ENCODE measurements at regions not wholly inside any gene's neighbourhood (a gene's known extent, or its start where the extent isn't known, plus 50 kb on each side); places are given as distances from the start of the nearest gene placed in this dataset.

DNA sequence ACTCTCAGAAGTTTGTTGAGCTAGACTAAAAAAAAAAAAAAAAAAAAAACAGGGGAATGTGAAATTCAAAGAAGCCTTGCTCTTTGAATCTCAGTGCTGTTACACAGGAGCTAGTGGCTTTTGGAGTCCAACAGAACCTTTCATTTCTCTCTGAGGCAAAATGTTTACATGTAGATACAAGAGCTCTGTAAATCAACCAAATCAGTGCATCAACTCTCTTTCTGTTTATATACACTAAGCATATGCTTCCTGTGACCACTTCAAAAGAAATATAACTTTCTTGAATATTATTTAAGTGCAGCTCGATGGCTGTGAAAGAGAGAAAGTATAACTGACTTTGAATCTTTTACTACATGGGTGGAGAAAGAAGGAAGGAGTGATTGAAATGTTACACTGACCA lies 115.3 kb upstream of the ITGA1 start:
- no peak overlapping the region for H3K4me3 ChIP-seq (ENCODE audit: low read length)
- no peak for DNase-seq (ENCODE audit: low read depth)
- TF ChIP-seq, protein P1, sequence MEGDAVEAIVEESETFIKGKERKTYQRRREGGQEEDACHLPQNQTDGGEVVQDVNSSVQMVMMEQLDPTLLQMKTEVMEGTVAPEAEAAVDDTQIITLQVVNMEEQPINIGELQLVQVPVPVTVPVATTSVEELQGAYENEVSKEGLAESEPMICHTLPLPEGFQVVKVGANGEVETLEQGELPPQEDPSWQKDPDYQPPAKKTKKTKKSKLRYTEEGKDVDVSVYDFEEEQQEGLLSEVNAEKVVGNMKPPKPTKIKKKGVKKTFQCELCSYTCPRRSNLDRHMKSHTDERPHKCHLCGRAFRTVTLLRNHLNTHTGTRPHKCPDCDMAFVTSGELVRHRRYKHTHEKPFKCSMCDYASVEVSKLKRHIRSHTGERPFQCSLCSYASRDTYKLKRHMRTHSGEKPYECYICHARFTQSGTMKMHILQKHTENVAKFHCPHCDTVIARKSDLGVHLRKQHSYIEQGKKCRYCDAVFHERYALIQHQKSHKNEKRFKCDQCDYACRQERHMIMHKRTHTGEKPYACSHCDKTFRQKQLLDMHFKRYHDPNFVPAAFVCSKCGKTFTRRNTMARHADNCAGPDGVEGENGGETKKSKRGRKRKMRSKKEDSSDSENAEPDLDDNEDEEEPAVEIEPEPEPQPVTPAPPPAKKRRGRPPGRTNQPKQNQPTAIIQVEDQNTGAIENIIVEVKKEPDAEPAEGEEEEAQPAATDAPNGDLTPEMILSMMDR (conservative IDR thresholded peaks at IDR 0.05; ENCODE audit: low read depth, low read length) = no peak

DNA sequence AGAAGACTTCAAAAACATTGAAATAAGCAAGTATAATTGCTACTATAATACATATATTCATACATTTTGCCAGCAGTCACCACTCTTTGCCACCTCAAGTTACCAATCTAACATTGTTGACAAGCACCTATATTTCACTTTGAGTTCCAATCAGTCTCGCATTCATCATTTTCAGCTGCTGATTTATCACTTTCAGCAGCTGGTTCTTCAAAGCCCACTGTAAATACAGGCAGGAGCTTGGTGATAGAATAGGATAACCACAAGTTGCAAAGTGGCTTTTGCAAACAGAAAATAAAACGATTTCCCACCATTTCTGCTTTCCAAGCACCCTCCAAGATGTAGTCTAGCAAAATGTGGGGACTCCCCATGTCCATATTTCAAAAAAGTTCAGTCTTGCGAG lies 114.2 kb upstream of the ITGA1 start:
- DNase-seq (ENCODE audit: low read depth) = no peak
- TF ChIP-seq, protein P1 (conservative IDR thresholded peaks at IDR 0.05; ENCODE audit: low read depth, low read length) = no peak
- no peak overlapping the region for H3K4me3 ChIP-seq (ENCODE audit: low read length)

DNA sequence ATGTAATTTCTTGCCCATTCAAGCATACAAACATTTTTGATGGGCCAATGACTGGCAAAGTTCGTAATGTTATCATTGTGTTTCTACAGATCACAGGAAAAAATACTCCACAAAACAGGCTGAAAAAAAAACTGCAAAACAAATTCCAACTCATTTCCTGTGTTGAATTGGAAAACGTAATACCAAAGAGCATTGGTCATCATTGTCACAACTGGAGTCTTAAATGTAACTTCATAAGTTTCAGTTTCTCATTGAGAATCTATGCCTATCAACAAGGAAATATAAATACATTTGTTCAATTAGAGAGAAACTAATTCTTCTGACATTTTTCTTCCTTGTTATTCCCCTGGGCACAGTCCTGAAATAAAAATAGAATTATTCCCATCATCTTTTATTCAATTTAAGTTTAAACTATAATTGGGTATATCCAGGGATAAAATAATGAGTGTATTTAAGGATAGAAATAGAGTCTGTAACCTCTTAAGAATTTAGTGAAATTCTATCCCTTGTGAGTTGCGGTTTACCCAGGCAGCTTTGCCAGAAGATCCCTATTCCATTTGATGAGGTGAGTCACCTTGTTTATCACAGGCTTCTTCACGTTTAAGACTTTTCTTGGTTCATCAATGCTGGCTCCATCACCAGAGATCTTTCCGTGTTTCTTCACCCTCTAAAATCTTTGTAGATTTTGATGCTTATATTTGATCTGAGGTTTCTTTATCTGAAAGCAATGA lies 112.7 kb upstream of the ITGA1 start:
- TF ChIP-seq, protein P1 (conservative IDR thresholded peaks at IDR 0.05; ENCODE audit: low read depth, low read length) = no peak
- H3K4me3 ChIP-seq (ENCODE audit: low read length) = no peak overlapping the region
- no peak for DNase-seq (ENCODE audit: low read depth)

DNA sequence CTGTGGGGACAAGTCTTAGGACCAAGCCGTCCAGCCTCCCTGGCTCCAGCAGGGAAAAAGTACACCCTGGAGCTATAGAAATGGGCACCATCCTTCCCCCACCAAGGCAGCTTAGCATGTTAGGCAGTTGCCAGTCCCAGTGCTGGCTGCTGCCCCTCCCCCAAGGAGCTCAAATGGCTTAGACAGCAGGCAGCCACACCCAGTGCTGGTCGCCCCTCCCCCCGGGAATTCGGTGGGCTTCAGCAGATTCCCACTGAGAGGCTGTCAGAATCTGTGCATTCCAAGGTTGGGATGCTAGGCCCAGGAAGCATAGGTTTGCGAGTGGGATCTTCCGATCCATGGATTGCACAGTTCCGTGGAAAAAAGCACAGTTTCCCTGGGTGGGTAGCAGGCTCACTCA lies 105.2 kb upstream of the ITGA1 start:
- DNase-seq (ENCODE audit: low read depth) = no peak
- TF ChIP-seq, protein P1 (conservative IDR thresholded peaks at IDR 0.05; ENCODE audit: low read depth, low read length) = no peak
- no peak overlapping the region for H3K4me3 ChIP-seq (ENCODE audit: low read length)

DNA sequence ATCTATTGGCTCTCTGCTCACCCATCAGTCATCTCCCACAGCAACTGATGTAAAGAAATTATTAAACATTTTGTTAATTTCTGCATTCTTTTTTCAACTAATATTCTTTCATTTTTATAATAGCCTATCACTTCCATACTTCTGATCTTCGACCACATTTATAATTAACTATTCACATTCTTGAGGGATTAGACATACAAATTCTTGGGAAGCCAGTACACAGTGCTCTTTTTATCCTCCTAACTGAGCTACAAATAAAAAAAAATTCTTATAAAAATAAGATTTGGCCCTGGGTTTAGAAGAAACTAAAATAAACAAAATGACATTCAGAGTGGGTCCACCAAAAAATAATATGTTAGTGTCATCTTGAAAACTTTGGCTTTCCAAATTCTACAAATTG lies 103.7 kb upstream of the ITGA1 start:
- peak; percentile 42 for DNase-seq (ENCODE audit: low read depth)
- no peak overlapping the region for H3K4me3 ChIP-seq (ENCODE audit: low read length)
- TF ChIP-seq, protein P1 (conservative IDR thresholded peaks at IDR 0.05; ENCODE audit: low read depth, low read length) = no peak

DNA sequence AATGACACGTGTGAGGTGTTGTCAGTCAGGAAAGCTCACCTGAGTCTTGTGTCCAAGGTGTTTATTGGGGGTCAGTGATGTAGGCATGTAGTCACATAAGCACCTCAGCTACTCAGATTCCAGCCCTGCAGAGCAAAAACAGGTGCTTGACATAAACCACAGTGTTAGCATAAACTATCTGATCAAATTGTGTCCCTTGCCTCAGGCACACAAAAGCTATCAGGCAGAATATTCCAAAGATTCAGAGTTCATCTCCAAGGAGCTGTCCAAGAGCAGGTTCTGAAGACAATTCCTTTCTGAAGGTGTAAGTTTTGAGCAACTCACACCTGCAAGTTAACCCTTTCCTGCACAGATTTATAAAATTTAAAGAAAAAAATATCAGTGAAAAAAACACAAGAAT lies 102.2 kb upstream of the ITGA1 start:
- TF ChIP-seq, protein P1 (conservative IDR thresholded peaks at IDR 0.05; ENCODE audit: low read depth, low read length) = no peak
- H3K4me3 ChIP-seq (ENCODE audit: low read length) = no peak overlapping the region
- DNase-seq (ENCODE audit: low read depth) = no peak

DNA sequence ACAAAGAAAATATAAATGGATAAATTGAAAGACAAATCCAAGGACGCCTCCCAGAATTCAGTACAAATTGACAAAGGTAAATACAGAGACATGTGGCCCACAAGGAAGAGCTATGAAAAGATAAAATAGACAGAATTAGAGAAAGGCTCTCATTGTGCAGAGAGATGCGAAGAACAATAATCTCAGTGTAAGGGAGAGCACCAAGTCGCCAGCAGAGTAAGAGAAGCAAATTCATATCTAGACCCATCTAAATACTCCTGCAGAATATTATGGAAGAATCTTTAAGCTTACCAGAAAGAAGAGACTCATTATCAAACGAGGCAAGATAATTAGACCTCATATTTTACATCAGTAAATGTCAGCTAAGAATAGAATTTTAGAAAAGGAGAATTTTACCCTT lies 101.7 kb upstream of the ITGA1 start:
- DNase-seq (ENCODE audit: low read depth) = no peak
- TF ChIP-seq, protein P1 (conservative IDR thresholded peaks at IDR 0.05; ENCODE audit: low read depth, low read length) = no peak
- no peak overlapping the region for H3K4me3 ChIP-seq (ENCODE audit: low read length)
